COLO668 (cell line): ENCODE measurements at regions not wholly inside any gene's neighbourhood (a gene's known extent, or its start where the extent isn't known, plus 50 kb on each side); places are given as distances from the start of the nearest gene placed in this dataset.

Experiments
- DNase-seq: peaks from one replicate; lab custom pipeline; 2025; ENCODE audit not compliant: unreplicated experiment; lab: John Stamatoyannopoulos, UW

DNA sequence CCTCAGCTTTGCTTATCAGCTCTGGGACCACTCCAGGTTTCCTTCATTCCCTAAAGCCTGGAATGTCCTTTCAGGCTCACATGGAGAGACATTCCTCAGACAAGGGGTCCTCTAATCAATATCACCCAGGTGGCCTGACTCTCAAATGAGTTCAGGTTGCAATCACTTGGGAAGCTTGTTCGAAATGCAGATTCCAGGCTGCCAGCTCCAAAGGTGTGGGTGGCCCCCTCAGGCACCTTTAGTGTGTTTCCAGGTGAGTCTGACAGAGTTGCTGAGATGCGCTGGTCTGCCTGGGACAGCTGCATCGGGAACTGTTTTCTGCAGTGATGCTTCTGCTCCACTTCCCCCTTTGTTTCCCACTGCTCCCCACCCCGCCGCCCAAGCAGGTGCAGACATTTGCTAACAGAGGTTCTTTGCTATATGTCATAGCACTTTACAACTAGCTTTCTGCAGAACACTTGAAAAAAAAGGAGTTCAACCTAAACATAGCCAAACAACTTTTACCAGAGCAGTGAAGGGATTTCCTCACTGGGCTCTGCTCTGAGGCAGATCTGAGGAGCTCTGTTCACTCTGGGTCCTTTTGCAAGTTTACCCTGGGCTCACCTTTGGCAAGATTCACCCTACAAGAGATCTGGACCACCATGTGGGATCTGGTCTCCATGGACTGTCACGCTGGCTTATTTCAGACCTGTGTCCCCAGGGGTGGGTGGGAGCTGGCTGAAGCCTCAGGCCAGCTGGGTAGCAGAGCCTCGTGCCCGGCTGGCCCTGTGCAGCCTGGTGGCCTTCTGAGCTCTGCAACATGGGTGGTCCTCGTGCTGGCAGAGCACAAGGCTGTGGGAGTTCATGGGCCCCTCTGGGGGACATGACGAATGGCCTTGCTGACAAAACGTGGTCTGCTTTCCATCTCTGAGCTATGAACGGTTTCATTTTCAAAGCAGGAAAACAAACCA lies 539.6 kb downstream of the CCDC171 start:
- no peak for DNase-seq

DNA sequence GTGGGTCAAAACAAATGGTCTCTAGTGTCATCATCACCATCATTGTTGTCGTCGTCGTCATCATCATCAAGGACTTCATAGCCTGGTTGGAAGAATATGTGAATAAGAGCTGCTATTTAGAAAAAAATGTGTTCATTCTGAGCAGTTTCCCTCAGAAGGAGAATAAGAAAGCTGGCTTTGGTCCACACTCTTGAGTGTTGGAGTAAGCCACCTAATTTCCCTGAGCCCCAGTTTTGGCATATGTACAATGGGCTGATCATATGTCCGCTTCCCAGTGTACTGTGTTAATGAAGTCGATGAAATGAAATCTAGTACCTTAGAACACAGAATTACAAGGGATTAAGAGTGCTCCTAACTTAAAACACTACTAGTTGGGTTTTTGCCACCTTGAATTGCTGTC lies 545.5 kb downstream of the CCDC171 start:
- no peak for DNase-seq

DNA sequence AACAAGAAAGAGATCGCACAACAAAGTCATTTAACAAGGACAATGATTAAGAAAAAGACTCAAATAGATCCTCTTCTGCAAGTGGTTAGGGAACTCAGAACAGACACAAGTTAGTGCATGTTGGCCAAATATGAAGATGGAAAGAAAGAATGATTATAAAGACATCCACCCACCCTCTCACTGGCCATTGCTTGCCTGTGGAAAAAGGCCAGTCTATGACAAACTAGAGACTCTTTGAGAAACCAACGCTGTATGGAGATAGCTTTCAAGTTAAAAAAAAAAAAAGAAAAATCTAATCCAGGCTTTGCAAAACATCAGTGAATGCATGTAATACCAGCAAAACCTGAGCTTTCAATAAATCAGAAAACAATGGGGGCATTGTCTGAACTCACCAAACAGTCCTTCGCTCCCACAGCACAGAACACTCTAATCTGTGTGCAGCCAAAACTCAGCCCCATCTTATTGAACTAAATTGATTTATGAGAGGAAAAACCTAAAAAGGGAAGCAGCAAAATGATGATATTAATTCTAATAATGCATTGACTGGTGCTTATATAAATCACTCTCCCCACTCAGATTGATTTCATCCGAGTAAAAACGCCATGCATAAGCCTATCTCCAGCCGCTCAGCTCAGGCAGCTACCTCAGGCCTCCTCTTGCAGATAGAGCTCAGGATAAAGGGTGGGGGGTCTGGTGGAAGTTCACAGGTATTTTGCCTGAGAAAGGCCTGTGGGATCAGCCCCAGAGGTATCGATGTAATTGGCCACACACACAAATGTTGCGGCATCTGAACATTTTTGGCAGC lies 547.1 kb downstream of the CCDC171 start:
- DNase-seq, result no peak

DNA sequence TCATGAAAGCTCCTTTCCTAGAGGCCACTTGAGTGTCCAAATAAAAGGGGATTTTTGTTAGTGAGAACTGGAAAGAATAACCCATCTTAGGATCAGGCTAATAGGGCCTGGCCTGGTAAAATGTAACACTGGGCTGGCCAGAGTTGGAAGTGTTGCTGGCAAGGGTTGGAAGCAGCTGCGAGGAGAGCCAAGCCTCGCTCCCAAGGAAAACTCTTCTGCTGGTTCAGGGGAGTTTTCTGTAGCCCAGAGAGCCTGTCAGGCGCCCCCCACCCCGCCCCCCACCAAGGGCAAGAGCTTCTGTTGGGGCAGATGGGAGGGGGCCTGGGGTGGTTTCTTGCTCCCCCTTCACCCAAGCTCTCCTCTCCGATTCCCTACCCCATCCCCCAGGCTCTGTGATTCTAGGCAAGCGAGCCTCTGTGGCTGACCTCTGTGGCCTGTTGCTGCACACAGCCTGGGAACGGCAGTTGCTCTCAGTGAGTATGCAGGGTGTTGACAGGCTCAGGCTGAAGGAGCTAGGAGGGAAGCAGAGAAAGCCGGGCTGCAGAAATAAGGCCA lies 547.8 kb downstream of the CCDC171 start:
- no peak for DNase-seq

GRCh38 chr9:16102154-16102553 lies 549.3 kb downstream of the CCDC171 start:
- DNase-seq, result no peak

DNA sequence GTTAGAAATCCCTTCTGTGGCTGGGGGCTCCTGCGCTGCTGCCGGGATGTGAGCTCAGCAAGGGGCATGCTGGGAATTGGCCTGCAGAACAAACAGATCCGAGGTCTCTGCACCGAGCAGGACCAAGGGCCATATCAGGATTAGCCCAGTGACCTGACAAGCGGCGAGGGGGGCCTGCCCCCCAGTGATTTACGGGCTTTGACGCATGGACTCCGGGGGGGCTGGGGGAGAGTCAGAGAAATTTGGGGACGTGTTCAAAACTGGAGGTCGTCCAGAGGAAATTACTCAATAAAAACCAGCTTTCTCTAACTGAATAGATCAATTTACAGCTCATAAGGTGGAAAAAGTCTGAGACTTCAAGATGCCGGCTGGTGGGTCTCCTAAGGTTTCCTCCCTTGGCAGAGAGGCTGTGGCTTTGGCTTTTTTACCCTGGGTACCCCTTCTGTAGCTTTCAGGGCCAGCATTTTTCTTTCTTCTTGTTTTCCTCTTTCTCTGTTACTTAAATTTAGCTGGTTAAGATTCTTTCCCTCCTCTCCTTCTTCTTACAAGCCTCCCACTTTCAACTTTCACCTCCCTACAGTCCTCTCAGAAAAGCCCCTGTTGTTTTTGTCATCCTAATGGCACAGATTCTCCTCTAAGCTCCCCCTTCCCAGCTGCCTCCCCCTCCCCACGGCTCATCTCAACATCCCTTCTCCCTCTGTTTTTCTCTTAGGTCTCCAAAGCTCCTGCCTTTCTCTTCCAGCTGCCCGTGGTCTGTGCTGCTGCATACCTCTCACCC lies 551.0 kb downstream of the CCDC171 start:
- no peak for DNase-seq

DNA sequence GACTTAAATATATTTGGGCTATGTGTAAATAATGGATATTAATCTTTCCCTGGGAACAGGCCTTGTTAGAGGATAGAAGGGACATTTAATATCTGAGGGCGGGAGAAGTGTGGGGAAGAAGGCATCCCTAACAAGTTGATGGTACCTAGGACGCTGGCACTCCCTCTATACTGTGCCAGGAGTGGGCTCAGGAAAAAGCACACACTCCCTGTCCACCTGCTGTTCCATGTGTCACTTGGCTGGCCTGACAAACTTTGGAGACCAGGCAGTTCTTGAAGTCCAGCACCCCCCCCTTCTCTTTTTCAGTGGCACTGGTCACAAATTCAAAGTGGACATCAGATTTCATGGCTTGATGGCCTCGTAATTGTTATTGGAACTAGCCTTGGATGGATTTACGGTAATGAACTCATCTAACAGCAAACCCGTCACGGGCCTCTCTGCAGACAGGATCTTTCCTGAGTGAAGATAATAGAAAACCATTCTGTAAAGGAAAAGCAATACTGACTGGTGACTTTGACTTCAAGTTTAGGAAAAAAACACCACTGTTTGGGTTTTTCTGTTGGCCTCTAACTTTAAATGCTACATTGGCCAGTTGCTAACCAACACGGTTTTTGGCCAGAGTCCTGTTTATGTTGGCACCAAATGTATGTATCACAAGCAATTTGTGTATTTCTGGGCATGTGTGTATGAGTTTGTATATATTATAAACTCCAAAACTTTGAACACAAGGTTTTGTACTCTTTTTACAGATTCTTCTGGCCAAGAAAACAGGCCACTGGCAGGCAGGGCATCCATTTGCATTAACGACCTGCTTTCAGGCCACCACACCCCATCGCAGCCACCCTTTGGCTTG lies 552.6 kb downstream of the CCDC171 start:
- DNase-seq, result no peak

GRCh38 chr9:16106021-16106571 lies 553.3 kb downstream of the CCDC171 start:
- DNase-seq, result no peak

DNA sequence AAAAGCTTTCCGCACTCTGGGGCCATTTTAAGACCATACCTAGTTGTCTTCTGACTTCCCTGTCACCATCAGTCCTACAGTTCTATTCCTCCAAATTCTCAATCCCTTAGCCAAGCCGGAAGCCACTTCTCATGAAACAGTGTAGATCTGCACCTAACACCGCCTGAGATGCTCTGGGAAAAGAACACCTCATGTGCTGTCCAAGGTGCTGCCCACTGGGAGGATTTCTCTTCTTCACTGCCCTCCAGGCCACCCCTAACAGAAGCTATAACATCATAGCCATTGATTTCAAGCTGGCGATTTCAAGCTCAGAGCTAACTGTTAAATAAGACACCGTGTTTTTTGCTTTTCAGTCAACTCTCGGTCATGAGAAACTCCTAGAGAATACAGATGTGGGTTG lies 559.3 kb downstream of the CCDC171 start:
- no peak for DNase-seq

- no peak for DNase-seq
Observed at GRCh38 chr9:16115994-16116393, 563.2 kb downstream of the CCDC171 start.

DNA sequence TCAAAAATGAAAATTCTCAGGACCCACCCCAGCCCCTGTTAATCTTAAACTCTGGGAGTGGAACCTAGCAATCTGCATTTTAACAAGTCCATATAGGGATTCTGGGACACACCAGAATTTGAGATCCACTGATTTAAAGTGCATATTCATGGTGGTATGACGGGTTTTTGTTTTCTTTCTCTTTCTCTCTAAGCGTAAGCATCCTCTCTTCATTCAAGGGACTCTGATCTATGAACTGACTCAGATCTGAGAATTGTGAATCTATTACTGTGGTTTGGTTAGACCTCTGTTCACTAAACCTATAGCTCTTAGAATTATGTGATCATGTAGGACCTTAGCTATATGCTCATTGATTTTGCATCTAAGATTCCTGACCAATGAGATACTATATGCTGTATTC lies 565.2 kb downstream of the CCDC171 start:
- no peak for DNase-seq

- DNase-seq, result no peak
Observed at GRCh38 chr9:16119261-16120230, 566.7 kb downstream of the CCDC171 start.

GRCh38 chr9:16120231-16120641 lies 567.4 kb downstream of the CCDC171 start:
- DNase-seq, result no peak

- DNase-seq, result no peak
Observed at GRCh38 chr9:16120727-16121126, 567.9 kb downstream of the CCDC171 start.

- DNase-seq, result no peak
Observed at GRCh38 chr9:16121168-16121567, 568.3 kb downstream of the CCDC171 start.

DNA sequence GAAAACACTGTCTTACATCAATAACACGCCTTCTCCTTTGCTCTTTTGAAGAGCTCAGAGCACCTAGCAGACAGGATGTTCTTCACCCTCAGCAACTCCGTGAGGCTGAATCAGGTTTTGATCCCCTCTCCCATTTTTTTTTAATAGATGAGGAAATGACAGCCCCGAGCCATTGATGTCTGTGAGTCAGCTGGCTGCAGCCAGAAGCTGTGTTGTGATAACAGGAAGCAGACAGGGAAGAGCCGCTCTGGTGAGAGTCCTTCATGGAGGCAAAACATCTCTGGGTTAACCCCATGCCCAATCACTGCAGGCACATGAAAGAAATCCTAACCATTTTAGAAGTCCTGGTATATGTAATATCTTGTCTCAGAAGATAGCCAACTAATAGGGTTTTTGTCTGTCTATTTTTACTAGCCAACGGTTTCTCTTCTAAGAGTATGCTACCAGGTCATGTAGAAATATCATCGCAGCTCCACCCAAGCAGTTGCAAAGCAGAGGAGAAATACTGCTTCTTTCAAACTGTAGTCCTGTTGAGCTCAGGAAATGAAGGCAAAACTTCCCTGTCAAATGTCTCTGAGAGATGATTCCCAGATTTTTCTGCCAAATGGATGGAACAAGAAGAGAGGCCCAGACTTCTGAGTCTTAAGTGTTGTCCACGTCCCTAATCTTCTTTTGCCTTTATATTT lies 568.9 kb downstream of the CCDC171 start:
- no peak for DNase-seq

- no peak for DNase-seq
Observed at GRCh38 chr9:16125629-16126028, 572.8 kb downstream of the CCDC171 start.

DNA sequence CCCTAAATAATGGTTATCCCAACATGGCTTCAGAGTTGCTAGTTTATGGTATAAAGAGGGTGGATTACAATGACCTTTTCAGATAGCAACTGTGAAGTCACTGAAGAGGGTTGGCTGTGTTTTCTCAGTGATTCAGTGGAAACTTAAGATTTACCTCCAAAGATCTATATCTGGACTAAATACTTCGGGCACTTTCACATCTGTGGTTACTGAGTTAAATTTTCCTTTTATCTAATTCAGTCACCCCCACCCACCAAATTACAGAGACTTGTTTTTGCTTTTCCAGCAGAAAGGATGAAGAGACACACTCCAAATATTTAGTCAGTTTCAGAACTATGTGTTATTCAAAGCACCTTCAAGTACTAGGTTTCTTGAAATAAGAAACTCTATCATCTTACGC lies 573.2 kb downstream of the CCDC171 start:
- no peak for DNase-seq
